ENCODE measurements at regions not wholly inside any gene's neighbourhood (a gene's known extent, or its start where the extent isn't known, plus 50 kb on each side); places are given as distances from the start of the nearest gene placed in this dataset.

GRCh38 chr2:9112079-9112721 lies 94.4 kb upstream of the ASAP2 start:
- Histone ChIP-seq H2BK15ac (ENCODE audit: low read length) (no peak overlapping the region), H2BK5ac (ENCODE audit: low read length) (no peak overlapping the region), H3K18ac (ENCODE audit: low read length) (peak overlapping the region; percentile 59), H4K8ac (ENCODE audit: low read depth, low read length) (no peak overlapping the region), H3K36me3 (replicated peaks in 1 of 2; ENCODE audit: control insufficient read depth in 2 of 2, insufficient read depth in 2 of 2, low read length in 2 of 2) (no peaks in the 10 kb centered on the region), H3K27ac (replicated peaks; ENCODE audit: low read length) (no peak overlapping the region), H3K4me2 (ENCODE audit: insufficient read depth, low read length, poor library complexity, severe bottlenecking) (no peak overlapping the region), H3K79me1 (ENCODE audit: low read depth, low read length) (peaks cover 3% of the 10 kb centered on the region), H3K9me3 (replicated peaks in 1 of 2; ENCODE audit: control insufficient read depth in 2 of 2, insufficient read depth in 1 of 2, low read depth in 1 of 2, low read length in 2 of 2) (no peaks in the 10 kb centered on the region), H2BK120ac (ENCODE audit: low read depth, low read length) (no peak overlapping the region), H3K23ac (ENCODE audit: low read depth, low read length, poor library complexity) (no peak overlapping the region), H3K27me3 (ENCODE audit: control insufficient read depth in 3 of 3, insufficient read depth in 3 of 3, low read depth in 1 of 3, low read length in 3 of 3) (peaks cover 0 to 14% (median 0%) of the 10 kb centered on the region in 3 experiments), H3K4me1 (ENCODE audit: control insufficient read depth in 2 of 2, insufficient read depth in 1 of 2, low read depth in 1 of 2, low read length in 2 of 2) (peaks cover 0 to 4% of the 10 kb centered on the region in 2 donors), H3K14ac (ENCODE audit: low read length) (no peak overlapping the region), H2AK5ac (ENCODE audit: low read depth, low read length) (no peak overlapping the region), H2AFZ (ENCODE audit: low read length) (no peak overlapping the region), H3K4ac (ENCODE audit: low read length) (no peak overlapping the region), H3K4me3 (ENCODE audit: low read length in 2 of 2) (no peak overlapping the region), H4K91ac (ENCODE audit: low read depth, low read length, poor library complexity) (no peak overlapping the region), H2BK12ac (ENCODE audit: low read length) (no peak overlapping the region), H3K9ac (ENCODE audit: low read depth, low read length, poor library complexity) (no peak overlapping the region)
- no peak for DNase-seq (ENCODE audit: low spot score)
- no CpG with 5 or more reads among the region's 23 CpGs for WGBS, 2 donors (ENCODE audit: extremely low coverage in 2 of 2, insufficient read length in 2 of 2, insufficient replicate concordance in 1 of 2)

- Histone ChIP-seq H3K4me2 (ENCODE audit: insufficient read depth, low read length, poor library complexity, severe bottlenecking) (no peak overlapping the region), H3K14ac (ENCODE audit: low read length) (no peak overlapping the region), H3K4me1 (ENCODE audit: control insufficient read depth in 2 of 2, insufficient read depth in 1 of 2, low read depth in 1 of 2, low read length in 2 of 2) (peaks cover 0 to 4% of the 10 kb centered on the region in 2 donors), H3K79me1 (ENCODE audit: low read depth, low read length) (peaks cover 3% of the 10 kb centered on the region), H3K4me3 (ENCODE audit: low read length in 2 of 2) (no peak overlapping the region), H4K8ac (ENCODE audit: low read depth, low read length) (no peak overlapping the region), H4K91ac (ENCODE audit: low read depth, low read length, poor library complexity) (no peak overlapping the region), H2AK5ac (ENCODE audit: low read depth, low read length) (no peak overlapping the region), H3K18ac (ENCODE audit: low read length) (peak overlapping the region; percentile 46), H3K36me3 (replicated peaks in 1 of 2; ENCODE audit: control insufficient read depth in 2 of 2, insufficient read depth in 2 of 2, low read length in 2 of 2) (no peaks in the 10 kb centered on the region), H2AFZ (ENCODE audit: low read length) (peak overlapping the region; percentile 52), H2BK12ac (ENCODE audit: low read length) (peak overlapping the region; percentile 12), H2BK120ac (ENCODE audit: low read depth, low read length) (no peak overlapping the region), H3K4ac (ENCODE audit: low read length) (no peak overlapping the region), H2BK15ac (ENCODE audit: low read length) (no peak overlapping the region), H3K9ac (ENCODE audit: low read depth, low read length, poor library complexity) (no peak overlapping the region), H3K23ac (ENCODE audit: low read depth, low read length, poor library complexity) (no peak overlapping the region), H3K27me3 (ENCODE audit: control insufficient read depth in 3 of 3, insufficient read depth in 3 of 3, low read depth in 1 of 3, low read length in 3 of 3) (peaks cover 0 to 17% (median 0%) of the 10 kb centered on the region in 3 experiments), H3K9me3 (replicated peaks in 1 of 2; ENCODE audit: control insufficient read depth in 2 of 2, insufficient read depth in 1 of 2, low read depth in 1 of 2, low read length in 2 of 2) (no peaks in the 10 kb centered on the region), H2BK5ac (ENCODE audit: low read length) (no peak overlapping the region), H3K27ac (replicated peaks; ENCODE audit: low read length) (no peak overlapping the region)
- peak; percentile 29 for DNase-seq (ENCODE audit: low spot score)
- no CpG with 5 or more reads among the region's 15 CpGs for WGBS, 2 donors (ENCODE audit: extremely low coverage in 2 of 2, insufficient read length in 2 of 2, insufficient replicate concordance in 1 of 2)
Observed at GRCh38 chr2:9110893-9111569, 95.6 kb upstream of the ASAP2 start.

- no peak overlapping the region for H3K9ac ChIP-seq (ENCODE audit: low read depth, low read length, poor library complexity)
- peaks cover 0 to 19% (median 0%) of the 10 kb centered on the region in 3 experiments for H3K27me3 ChIP-seq (ENCODE audit: control insufficient read depth in 3 of 3, insufficient read depth in 3 of 3, low read depth in 1 of 3, low read length in 3 of 3)
- no peak overlapping the region for H2BK15ac ChIP-seq (ENCODE audit: low read length)
- H2AFZ ChIP-seq (ENCODE audit: low read length): peak overlapping the region; percentile 52
- peaks cover 3% of the 10 kb centered on the region for H3K79me1 ChIP-seq (ENCODE audit: low read depth, low read length)
- H4K8ac ChIP-seq (ENCODE audit: low read depth, low read length): no peak overlapping the region
- peak; percentile 9 for DNase-seq (ENCODE audit: low spot score)
- H2BK120ac ChIP-seq (ENCODE audit: low read depth, low read length): no peak overlapping the region
- WGBS, 2 donors (ENCODE audit: extremely low coverage in 2 of 2, insufficient read length in 2 of 2, insufficient replicate concordance in 1 of 2): no CpG with 5 or more reads among the region's 6 CpGs
- no peak overlapping the region for H3K4me2 ChIP-seq (ENCODE audit: insufficient read depth, low read length, poor library complexity, severe bottlenecking)
- H3K18ac ChIP-seq (ENCODE audit: low read length): peak overlapping the region; percentile 2
- no peak overlapping the region for H3K4ac ChIP-seq (ENCODE audit: low read length)
- H4K91ac ChIP-seq (ENCODE audit: low read depth, low read length, poor library complexity): no peak overlapping the region
- peak overlapping the region; percentile 1 for H3K23ac ChIP-seq (ENCODE audit: low read depth, low read length, poor library complexity)
- no peak overlapping the region for H3K4me3 ChIP-seq (ENCODE audit: low read length in 2 of 2)
- no peak overlapping the region for H2BK5ac ChIP-seq (ENCODE audit: low read length)
- H2AK5ac ChIP-seq (ENCODE audit: low read depth, low read length): peak overlapping the region; percentile 36
- H3K36me3 ChIP-seq (replicated peaks in 1 of 2; ENCODE audit: control insufficient read depth in 2 of 2, insufficient read depth in 2 of 2, low read length in 2 of 2): no peaks in the 10 kb centered on the region
- no peaks in the 10 kb centered on the region for H3K9me3 ChIP-seq (replicated peaks in 1 of 2; ENCODE audit: control insufficient read depth in 2 of 2, insufficient read depth in 1 of 2, low read depth in 1 of 2, low read length in 2 of 2)
- H3K4me1 ChIP-seq (ENCODE audit: control insufficient read depth in 2 of 2, insufficient read depth in 1 of 2, low read depth in 1 of 2, low read length in 2 of 2): peaks cover 0 to 4% of the 10 kb centered on the region in 2 donors
- no peak overlapping the region for H3K14ac ChIP-seq (ENCODE audit: low read length)
- H3K27ac ChIP-seq (replicated peaks; ENCODE audit: low read length): no peak overlapping the region
- H2BK12ac ChIP-seq (ENCODE audit: low read length): no peak overlapping the region
Observed at GRCh38 chr2:9110346-9110884, 96.2 kb upstream of the ASAP2 start.

- DNase-seq (ENCODE audit: low spot score): no peak
- Histone ChIP-seq H4K8ac (ENCODE audit: low read depth, low read length) (no peak overlapping the region), H2AFZ (ENCODE audit: low read length) (no peak overlapping the region), H3K14ac (ENCODE audit: low read length) (no peak overlapping the region), H2BK120ac (ENCODE audit: low read depth, low read length) (no peak overlapping the region), H3K4me3 (ENCODE audit: low read length in 2 of 2) (no peak overlapping the region), H3K4me2 (ENCODE audit: insufficient read depth, low read length, poor library complexity, severe bottlenecking) (no peak overlapping the region), H3K4me1 (ENCODE audit: control insufficient read depth in 2 of 2, insufficient read depth in 1 of 2, low read depth in 1 of 2, low read length in 2 of 2) (peaks cover 0 to 4% of the 10 kb centered on the region in 2 donors), H3K4ac (ENCODE audit: low read length) (no peak overlapping the region), H3K18ac (ENCODE audit: low read length) (peak overlapping the region; percentile 80), H3K36me3 (replicated peaks in 1 of 2; ENCODE audit: control insufficient read depth in 2 of 2, insufficient read depth in 2 of 2, low read length in 2 of 2) (no peaks in the 10 kb centered on the region), H3K23ac (ENCODE audit: low read depth, low read length, poor library complexity) (peak overlapping the region; percentile 1), H2BK5ac (ENCODE audit: low read length) (no peak overlapping the region), H3K27ac (replicated peaks; ENCODE audit: low read length) (no peak overlapping the region), H3K79me1 (ENCODE audit: low read depth, low read length) (peaks cover 3% of the 10 kb centered on the region), H2BK15ac (ENCODE audit: low read length) (no peak overlapping the region), H2AK5ac (ENCODE audit: low read depth, low read length) (no peak overlapping the region), H2BK12ac (ENCODE audit: low read length) (no peak overlapping the region), H4K91ac (ENCODE audit: low read depth, low read length, poor library complexity) (no peak overlapping the region), H3K9me3 (replicated peaks in 1 of 2; ENCODE audit: control insufficient read depth in 2 of 2, insufficient read depth in 1 of 2, low read depth in 1 of 2, low read length in 2 of 2) (no peaks in the 10 kb centered on the region), H3K9ac (ENCODE audit: low read depth, low read length, poor library complexity) (no peak overlapping the region), H3K27me3 (ENCODE audit: control insufficient read depth in 3 of 3, insufficient read depth in 3 of 3, low read depth in 1 of 3, low read length in 3 of 3) (peaks cover 0 to 19% (median 0%) of the 10 kb centered on the region in 3 experiments)
- no CpG with 5 or more reads among the region's 11 CpGs for WGBS, 2 donors (ENCODE audit: extremely low coverage in 2 of 2, insufficient read length in 2 of 2, insufficient replicate concordance in 1 of 2)
Observed at GRCh38 chr2:9109871-9110270, 96.7 kb upstream of the ASAP2 start.

All from neuronal stem cell (in vitro differentiated cells).